ENCODE measurements at regions not wholly inside any gene's neighbourhood (a gene's known extent, or its start where the extent isn't known, plus 50 kb on each side); places are given as distances from the start of the nearest gene placed in this dataset.

DNA sequence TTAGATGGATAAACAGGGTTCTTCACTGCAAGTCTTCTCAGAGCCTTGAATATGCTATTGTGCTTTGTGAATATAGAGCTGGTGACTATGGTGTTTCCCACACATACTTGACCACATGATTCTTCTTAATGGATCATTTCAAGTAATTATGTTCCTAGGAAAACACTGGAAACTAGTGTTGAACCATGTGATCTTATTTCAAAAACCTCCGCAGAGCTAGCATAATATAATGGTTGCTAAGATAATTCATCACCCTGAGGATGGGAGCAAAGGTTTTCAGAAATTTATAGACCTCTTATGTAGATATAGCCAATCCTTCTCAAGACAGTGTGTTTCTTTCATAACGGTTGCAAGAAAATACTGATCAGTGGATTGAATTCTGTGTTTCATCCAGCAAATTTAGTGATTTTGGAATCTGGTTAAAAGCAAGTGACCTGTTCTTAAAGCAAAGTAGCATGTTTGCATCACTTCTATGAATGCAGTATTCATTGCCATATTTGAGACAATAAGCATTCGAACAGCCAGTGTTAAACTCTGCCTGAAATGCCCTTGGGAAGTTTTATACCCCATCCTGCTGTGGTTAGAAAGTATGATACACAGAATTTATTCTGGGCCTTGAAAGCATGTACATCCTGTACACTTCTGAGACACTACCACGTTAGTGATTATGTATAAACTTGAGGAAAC lies 341.0 kb upstream of the E2F7 start:
- no peak for TF ChIP-seq POLR2A (IDR thresholded peaks at IDR 0.05; ENCODE audit: low read depth, low read length)
- TF ChIP-seq SPI1 (IDR thresholded peaks at IDR 0.05; ENCODE audit: low read depth, low read length): no peak
